Activated gamma-delta T cell treated with anti-CD3 and anti-CD28 coated beads, Interleukin-2, amount 50 U/mL, for 16 hours (primary cell): ENCODE measurements at regions not wholly inside any gene's neighbourhood (a gene's known extent, or its start where the extent isn't known, plus 50 kb on each side); places are given as distances from the start of the nearest gene placed in this dataset.

ENCODE experiments used
- DNase-seq: peaks from one replicate; pipeline ENCODE4 v3.0.0-alpha.2; 2020; ENCODE audit warnings: low read depth

DNA sequence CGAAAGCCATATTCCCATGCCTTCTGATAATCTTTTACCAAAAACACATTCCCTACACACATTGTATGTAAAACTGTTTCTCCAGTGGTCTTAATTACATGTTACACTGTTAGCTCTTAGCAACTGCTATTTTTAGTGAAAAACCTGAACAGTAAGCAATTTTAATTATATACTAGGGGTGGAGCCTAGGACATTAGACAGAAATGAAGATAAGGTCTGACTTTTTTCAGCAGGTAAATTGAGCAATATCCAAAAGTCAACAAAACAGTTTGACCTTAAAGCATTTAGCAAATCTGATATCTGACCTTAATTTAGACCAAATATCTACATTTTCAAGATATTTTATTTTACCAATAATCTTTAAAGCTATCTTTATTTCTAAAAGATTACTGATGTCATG is 60.2 kb downstream of the PDE6H start:
- no peak for DNase-seq

GRCh38 chr12:15033641-15034040 is 60.8 kb downstream of the PDE6H start:
- no peak for DNase-seq

GRCh38 chr12:15035185-15035584 is 62.3 kb downstream of the PDE6H start:
- DNase-seq: no peak

DNA sequence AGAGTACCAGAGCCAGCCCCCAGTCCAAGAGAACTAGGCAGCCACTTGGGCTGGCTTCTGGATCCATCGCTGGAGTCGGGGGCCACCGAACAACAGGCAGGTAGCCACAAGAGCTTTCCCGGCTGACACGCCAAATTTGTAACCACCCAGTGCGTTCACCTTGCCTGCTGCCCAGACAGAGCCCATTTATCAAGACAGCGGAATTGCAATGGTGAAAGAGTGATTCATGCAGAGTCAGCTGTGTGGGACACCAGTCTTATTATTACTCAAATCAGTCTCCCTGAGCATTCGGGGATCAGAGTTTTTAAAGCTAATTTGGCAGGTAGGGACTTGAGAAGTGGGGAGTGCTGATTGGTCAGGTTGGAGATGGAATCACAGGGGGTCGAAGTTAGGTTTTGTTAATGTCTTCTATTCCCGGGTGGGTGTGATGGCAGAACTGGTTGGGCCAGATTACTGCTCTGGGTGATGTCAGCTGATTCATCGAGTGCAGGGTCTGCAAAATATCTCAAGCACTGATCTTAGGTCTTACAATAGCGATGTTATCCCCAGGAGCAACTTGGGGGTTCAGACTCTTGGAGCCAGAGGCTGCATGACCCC is 64.3 kb downstream of the PDE6H start:
- DNase-seq: no peak

GRCh38 chr12:15038137-15038536 is 65.3 kb downstream of the PDE6H start:
- no peak for DNase-seq

DNA sequence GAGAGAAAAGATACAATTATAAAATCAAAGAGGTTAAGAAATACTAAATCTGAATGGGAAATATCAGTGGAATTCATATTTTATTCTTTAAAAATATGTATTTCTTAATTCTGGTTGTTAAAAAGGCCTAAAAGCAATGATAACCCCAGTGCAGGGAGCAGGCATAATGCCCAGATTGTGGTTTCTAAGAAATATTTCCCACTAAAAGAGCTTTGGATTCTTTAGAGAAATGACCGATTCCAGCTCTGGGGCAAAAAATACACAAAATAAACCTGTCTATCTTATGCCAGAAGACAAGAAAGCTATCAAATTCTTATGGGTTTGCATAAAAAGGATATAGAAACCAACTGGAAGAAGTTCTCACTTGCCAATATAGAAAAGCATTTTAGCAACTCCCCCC is 71.6 kb downstream of the PDE6H start:
- no peak for DNase-seq

DNA sequence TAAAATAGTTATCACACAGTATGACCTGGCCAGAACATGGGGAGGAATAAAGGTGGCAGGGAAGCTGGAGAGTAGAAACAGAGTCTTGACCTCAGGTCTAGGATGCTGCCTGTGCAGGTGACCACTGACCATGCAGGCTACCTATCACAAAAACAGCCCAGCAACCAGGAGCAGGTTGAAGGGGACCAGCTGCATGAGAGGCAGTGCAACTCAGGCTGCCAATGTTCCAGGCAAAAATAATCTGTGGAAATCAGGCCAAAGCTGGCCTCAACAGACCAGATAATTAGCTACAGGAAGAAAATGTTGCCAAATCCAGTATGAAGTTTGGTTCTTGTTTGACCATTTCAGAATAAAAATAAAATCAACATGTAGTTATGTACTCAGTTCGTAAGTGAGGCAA is 72.6 kb downstream of the PDE6H start:
- DNase-seq: no peak

DNA sequence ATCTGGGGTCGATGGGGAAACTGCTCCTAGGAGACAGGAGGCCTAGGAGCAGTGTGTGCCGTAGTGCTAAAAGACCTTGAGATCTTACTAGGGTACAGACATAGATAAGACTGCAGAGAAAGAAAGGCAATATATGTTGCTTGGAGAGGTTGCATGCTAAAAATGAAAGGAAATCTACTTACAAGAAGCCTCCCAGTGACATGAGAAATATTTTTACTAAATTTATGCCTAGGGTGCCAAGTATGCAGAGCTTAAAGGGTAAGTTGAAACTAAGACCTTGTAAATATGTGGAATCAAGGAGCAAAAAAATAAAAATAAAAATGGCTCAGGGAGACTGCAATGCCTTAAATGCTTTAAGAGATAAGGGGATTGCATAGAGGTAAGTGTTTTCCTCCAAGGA is 74.8 kb downstream of the PDE6H start:
- DNase-seq: no peak

GRCh38 chr12:15049461-15050153 is 76.8 kb downstream of the PDE6H start:
- no peak for DNase-seq

- peak; percentile 7 for DNase-seq
These were observed 77.8 kb downstream of the PDE6H start for GRCh38 chr12:15050659-15051058.

DNA sequence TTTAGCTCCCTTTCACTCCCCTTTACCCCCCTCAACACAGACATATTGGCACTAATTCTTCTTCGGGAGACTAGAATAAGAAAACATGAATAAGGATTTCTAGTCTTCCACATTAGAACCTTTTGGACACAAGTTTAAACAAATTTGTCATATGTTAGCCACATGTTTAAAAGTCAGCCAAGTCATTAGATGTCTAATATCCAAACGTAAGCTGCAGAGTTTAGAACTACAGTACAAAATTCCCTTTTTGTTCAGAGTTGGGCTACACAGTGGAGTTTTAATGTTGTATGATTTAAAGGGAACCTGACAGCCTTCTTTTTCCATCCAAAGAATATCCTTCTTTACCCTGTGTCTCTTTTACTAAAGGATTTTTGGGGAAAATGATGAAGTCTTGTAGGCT is 79.8 kb downstream of the PDE6H start:
- DNase-seq: no peak

DNA sequence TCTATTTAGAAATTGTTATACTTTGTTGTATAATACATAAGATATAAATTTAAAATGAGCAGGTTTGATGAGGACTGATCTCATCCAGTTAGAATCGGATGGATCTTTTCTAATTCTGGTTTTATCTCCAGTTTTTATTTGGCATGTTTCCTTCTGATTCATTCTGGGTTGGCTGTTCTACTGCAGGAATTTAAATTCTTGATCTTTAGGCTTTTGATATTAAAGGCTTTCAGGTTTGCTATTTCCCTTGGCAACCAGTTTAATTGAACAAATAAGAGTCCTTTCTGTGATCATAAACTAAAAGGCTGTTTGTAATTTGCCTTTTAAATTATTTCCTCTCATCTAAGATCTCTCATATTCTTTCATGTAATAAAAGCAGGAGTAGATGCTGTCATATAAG is 83.4 kb downstream of the PDE6H start:
- DNase-seq: no peak
